GM21528 (cell line): ENCODE measurements at regions not wholly inside any gene's neighbourhood (a gene's known extent, or its start where the extent isn't known, plus 50 kb on each side); places are given as distances from the start of the nearest gene placed in this dataset.
"Not testable (repeated sequence)": the region's sequence is repeated elsewhere in the genome, so short reads cannot be mapped to it uniquely, and the experiment has no call there.

Experiments used
- ATAC-seq: cut with Tn5 transposase; IDR thresholded peaks from one replicate; pipeline ENCODE4 v1.9.1; 2021; ENCODE audit warnings: mild to moderate bottlenecking, moderate library complexity; ENCODE audit not compliant: unreplicated experiment, low FRiP score

GRCh38 chr6:106751501-106752252 is 122.3 kb downstream of the QRSL1 start:
- no peak for ATAC-seq

- ATAC-seq, result no peak
Observed at GRCh38 chr6:106750946-106751345, 121.6 kb downstream of the QRSL1 start.

GRCh38 chr6:106750142-106750918 is 121.0 kb downstream of the QRSL1 start:
- no peak for ATAC-seq

- no peak for ATAC-seq
Observed at GRCh38 chr6:106749609-106750008, 120.2 kb downstream of the QRSL1 start.

- no peak for ATAC-seq
Observed at GRCh38 chr6:106748547-106749207, 119.3 kb downstream of the QRSL1 start.

GRCh38 chr6:106747139-106747538 is 117.8 kb downstream of the QRSL1 start:
- no peak for ATAC-seq

GRCh38 chr6:106746652-106747051 is 117.3 kb downstream of the QRSL1 start:
- no peak for ATAC-seq

GRCh38 chr6:106745824-106746582 is 116.6 kb downstream of the QRSL1 start:
- no peak for ATAC-seq

- no peak for ATAC-seq
Observed at GRCh38 chr6:106745197-106745770, 115.9 kb downstream of the QRSL1 start.

GRCh38 chr6:106744781-106745180 is 115.4 kb downstream of the QRSL1 start:
- ATAC-seq, result no peak

- ATAC-seq, result not testable (repeated sequence)
Observed at GRCh38 chr6:106744029-106744428, 114.7 kb downstream of the QRSL1 start.

- ATAC-seq, result no peak
Observed at GRCh38 chr6:106743612-106744011, 114.2 kb downstream of the QRSL1 start.

- ATAC-seq, result no peak
Observed at GRCh38 chr6:106740287-106740686, 110.9 kb downstream of the QRSL1 start.

- no peak for ATAC-seq
Observed at GRCh38 chr6:106739387-106739786, 110.0 kb downstream of the QRSL1 start.

- no peak for ATAC-seq
Observed at GRCh38 chr6:106736502-106736901, 107.1 kb downstream of the QRSL1 start.

GRCh38 chr6:106735828-106736227 is 106.5 kb downstream of the QRSL1 start:
- ATAC-seq, result no peak

- no peak for ATAC-seq
Observed at GRCh38 chr6:106735136-106735633, 105.8 kb downstream of the QRSL1 start.

GRCh38 chr6:106733386-106733785 is 104.0 kb downstream of the QRSL1 start:
- ATAC-seq, result no peak

GRCh38 chr6:106732376-106732940 is 103.1 kb downstream of the QRSL1 start:
- ATAC-seq, result no peak

GRCh38 chr6:106731843-106732160 is 102.4 kb downstream of the QRSL1 start:
- ATAC-seq, result no peak
